GM18507 (cell line): ENCODE measurements at regions not wholly inside any gene's neighbourhood (a gene's known extent, or its start where the extent isn't known, plus 50 kb on each side); places are given as distances from the start of the nearest gene placed in this dataset.

Source experiments
- DNase-seq: peaks from one replicate; pipeline ENCODE4 v3.0.0; 2011; ENCODE audit warnings: low read depth; ENCODE audit not compliant: insufficient read length; ENCODE audit errors: extremely low spot score
- FAIRE-seq: peaks from 2 replicates; lab custom pipeline; 2011; peaks lifted over from hg19 to GRCh38; lab: Jason Lieb, UNC

- DNase-seq, result no peak
- no peak for FAIRE-seq
Measured at GRCh38 chr10:124346831-124347230, 71.9 kb downstream of the OAT start.

DNA sequence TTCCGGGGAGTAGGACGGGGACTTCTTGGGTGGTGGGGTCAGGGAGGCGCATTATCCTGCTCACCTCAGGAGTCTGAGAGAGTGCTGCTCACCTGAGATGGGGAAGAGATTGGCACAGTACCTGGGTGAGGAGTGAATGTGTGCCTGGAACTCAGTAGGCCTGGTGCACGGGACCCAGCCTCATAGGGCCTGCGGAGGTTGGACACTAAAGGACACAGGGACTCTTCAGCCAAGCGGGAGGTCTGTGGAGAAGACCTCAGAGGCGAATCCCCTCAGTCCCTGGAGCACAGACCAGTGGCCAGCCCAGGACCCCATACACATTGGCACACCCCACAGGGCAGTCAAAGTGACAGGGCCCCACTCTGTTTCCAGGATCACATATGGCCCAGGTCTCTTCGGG lies 73.2 kb downstream of the OAT start:
- FAIRE-seq, result no peak
- no peak for DNase-seq

GRCh38 chr10:124344931-124345330 lies 73.8 kb downstream of the OAT start:
- DNase-seq (no peak), FAIRE-seq (no peak)

DNA sequence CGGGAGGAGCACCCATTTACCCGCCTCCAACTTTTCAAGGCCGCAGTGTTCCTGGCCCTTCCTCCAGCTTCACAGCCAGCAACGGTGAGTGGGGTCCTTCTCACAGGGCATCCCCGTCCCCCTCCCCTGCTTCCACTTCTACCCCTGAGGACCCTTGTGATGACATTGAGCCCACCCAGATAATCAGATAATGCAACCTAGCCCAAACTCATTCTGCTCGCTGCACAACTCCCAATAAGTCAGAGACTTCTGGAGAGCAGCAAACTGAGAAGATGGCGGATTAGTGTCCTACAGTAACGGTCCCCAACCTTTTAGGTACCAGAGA lies 74.5 kb downstream of the OAT start:
- DNase-seq, result no peak
- no peak for FAIRE-seq

GRCh38 chr10:124343351-124344265 lies 75.1 kb downstream of the OAT start:
- DNase-seq (no peak), FAIRE-seq (no peak)

DNA sequence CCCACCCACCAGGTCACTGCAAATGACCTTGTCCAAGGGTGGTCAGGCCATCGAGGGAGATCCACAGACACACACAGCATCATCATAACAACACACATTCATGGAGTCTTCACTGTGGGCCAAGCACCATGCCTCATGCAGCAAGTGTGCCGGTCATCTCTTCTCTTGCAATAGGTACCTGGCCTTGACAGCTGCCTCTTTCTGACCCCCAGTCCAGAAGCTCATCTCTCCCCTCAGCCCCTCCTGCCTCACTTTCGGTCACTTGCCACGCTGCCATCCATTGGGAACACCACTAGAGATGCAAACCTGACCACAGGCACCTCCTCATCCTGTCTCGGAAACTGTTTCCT lies 75.9 kb downstream of the OAT start:
- DNase-seq (no peak), FAIRE-seq (no peak)

GRCh38 chr10:124342136-124342820 lies 76.4 kb downstream of the OAT start:
- FAIRE-seq, result no peak
- DNase-seq, result no peak

- no peak for DNase-seq
- no peak for FAIRE-seq
Measured at GRCh38 chr10:124341768-124342135, 77.0 kb downstream of the OAT start.

GRCh38 chr10:124340033-124340760 lies 78.5 kb downstream of the OAT start:
- DNase-seq (no peak), FAIRE-seq (no peak)

DNA sequence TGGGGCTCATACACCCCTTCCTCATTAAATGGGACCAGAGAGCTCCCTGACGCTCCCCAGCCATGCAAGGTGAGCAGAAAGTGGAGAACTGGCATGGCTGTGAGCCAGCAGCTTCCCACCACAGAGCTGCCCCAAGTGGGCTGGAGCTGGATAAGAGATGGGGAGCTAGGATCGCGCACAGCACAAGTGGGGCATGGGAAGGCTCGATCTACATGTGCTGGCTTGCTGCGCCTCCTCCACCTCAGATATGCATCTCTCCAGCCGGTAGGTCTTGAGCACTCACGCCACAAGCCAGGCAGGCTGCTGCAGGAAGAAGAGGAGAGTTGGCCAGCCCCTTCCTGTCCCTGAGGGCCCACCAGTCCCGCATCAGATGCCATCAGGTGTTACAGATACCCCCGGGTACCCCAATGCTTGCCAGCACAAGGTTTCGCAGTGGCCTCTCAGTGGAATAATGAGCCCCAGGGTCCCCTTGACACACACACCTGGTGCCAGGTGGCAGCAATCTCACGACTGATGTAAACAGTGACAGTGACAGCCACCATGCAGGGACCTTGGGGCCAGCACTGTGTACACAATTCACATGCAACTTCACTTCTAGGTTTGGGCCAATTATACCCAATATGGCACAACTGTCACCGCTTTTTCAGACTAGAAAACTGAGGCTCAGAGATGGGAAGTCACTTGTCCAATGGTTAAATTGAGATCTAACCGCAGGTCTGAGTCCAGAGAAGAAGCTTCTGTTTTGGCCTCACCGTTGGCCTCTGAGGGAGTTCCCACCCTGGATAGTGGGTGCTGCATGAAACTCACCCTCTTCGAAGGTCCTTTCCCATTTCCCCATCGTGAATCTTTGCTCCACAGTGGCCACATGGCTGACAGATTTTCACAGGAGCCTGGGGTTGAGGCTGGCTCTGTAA lies 79.3 kb downstream of the OAT start:
- DNase-seq (no peak), FAIRE-seq (no peak)

GRCh38 chr10:124338276-124338925 lies 80.3 kb downstream of the OAT start:
- FAIRE-seq, result no peak
- DNase-seq, result no peak

DNA sequence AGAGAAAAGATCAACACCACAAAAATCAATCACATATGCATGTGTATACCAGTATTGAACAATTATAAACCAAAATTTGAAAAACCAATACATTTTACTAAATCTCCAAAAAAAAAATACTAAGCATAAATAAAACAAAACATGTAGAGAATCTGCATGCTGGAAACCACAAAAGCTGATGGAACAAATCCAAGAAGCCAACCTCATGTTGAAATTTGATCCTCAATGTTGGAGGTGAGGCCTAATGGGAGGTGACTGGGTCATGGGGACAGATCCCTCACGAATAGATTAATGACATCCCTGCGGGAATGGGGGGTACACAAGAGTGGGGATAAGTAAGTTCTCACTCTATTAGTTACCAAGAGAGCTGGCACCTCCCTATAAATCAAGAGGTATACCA lies 82.5 kb downstream of the OAT start:
- FAIRE-seq, result no peak
- no peak for DNase-seq

GRCh38 chr10:124333931-124334330 lies 84.8 kb downstream of the OAT start:
- no peak for FAIRE-seq
- no peak for DNase-seq

DNA sequence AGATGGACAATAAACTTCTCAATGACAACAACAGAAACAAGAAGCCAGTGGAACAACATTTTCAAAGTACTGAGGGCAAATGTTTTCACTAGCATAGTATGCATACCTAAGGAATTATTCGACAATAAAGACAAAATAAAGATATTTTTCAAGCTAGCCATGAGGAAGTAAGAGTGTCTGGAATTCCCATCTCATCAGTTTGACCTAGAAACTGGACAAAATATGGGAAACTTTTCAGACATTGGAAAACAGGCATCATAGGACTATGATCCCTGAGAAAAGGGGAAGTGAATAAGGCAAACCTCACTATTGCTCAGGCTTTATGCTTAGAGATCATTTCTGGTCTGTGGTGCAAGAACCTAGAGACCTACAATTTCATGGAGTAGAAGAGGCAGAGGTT lies 86.3 kb downstream of the OAT start:
- FAIRE-seq (no peak), DNase-seq (no peak)

DNA sequence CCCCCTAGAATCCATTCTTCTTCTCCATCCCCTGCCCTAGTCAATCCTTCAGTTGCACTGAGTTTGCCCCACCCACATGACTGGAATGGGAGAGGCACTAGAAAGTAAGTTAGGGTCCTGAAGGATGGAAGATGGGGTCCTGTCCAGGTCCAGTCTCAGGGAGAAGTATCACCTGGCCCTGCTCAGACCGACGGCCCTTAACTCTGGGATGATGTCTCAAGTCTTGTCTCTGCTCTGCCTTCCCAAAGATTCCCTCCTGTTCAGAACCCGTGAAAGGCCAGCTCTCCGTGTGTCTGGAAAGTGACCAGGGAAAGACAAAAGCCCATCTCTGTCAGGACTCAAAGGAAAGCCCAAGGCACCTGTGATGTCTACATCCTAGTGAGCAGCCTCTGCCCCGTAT lies 88.8 kb downstream of the OAT start:
- FAIRE-seq, result no peak

GRCh38 chr10:124329362-124329761 lies 89.4 kb downstream of the OAT start:
- no peak for FAIRE-seq
- DNase-seq, result no peak

More for the DNA sequence above, 88.8 kb downstream of the OAT start:
- DNase-seq, result no peak

- DNase-seq (no peak), FAIRE-seq (no peak)
Measured at GRCh38 chr10:124328477-124329220, 90.1 kb downstream of the OAT start.

DNA sequence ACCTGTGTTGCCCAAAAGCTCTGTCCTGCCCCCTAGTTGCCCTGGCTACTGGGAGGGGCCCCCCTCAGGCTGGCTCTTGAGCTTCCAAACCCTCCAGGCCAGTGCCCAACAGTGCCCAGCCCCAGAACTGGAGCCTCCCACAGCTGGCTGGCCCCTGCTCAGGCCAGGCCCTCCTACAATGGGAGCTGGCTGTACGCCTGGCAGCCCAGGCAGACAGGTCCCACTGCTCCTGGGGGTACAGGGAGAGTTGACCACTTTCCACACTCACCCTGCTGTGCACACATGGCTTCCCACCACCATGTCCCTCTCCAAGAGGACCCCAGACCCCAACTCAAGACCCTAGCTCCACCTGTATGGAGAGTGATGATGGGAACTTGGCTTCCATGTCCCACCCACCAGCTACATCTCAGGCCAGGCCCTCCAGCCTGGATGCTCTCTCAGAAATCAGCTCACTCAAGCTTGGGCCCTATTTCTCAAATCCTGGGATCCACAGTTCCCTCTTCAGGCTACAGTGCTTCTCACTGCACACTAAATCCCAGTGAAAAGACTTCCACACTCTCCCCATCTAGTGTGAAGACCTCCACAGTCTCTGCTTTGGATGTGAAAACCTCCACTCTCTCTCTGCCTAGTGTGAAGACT lies 92.6 kb downstream of the OAT start:
- DNase-seq (no peak), FAIRE-seq (no peak)
